ENCODE measurements at regions not wholly inside any gene's neighbourhood (a gene's known extent, or its start where the extent isn't known, plus 50 kb on each side); places are given as distances from the start of the nearest gene placed in this dataset.
"Not testable (repeated sequence)": the region's sequence is repeated elsewhere in the genome, so short reads cannot be mapped to it uniquely, and the experiment has no call there.

- no peak for DNase-seq
These were observed 91.2 kb downstream of the RCHY1 start for GRCh38 chr4:75422998-75423397.

GRCh38 chr4:75412746-75413145, 101.5 kb downstream of the RCHY1 start:
- DNase-seq: no peak

GRCh38 chr4:75398501-75398900, 115.7 kb downstream of the RCHY1 start:
- DNase-seq: no peak

GRCh38 chr4:75391489-75392166, 122.6 kb downstream of the RCHY1 start:
- no peak for DNase-seq

GRCh38 chr4:75386426-75386825, 127.8 kb downstream of the RCHY1 start:
- not testable (repeated sequence) for DNase-seq

GRCh38 chr4:75385106-75385505, 129.1 kb downstream of the RCHY1 start:
- no peak for DNase-seq

GRCh38 chr4:75376543-75376942, 137.7 kb downstream of the RCHY1 start:
- no peak for DNase-seq

GRCh38 chr4:75371915-75372314, 142.3 kb downstream of the RCHY1 start:
- DNase-seq: no peak

- no peak for DNase-seq
These were observed 143.6 kb downstream of the RCHY1 start for GRCh38 chr4:75370576-75370975.

- peak; percentile 46 for DNase-seq
These were observed 168.8 kb downstream of the RCHY1 start for GRCh38 chr4:75345423-75345822.

GRCh38 chr4:75344915-75345314, 169.3 kb downstream of the RCHY1 start:
- peak; percentile 81 for DNase-seq

GRCh38 chr4:75343333-75343732, 170.9 kb downstream of the RCHY1 start:
- DNase-seq: no peak

GRCh38 chr4:75340561-75340960, 173.6 kb downstream of the RCHY1 start:
- DNase-seq: no peak

GRCh38 chr4:75338352-75338880, 175.8 kb downstream of the RCHY1 start:
- DNase-seq: no peak

- no peak for DNase-seq
These were observed 186.2 kb downstream of the RCHY1 start for GRCh38 chr4:75327804-75328512.

- no peak for DNase-seq
These were observed 188.8 kb downstream of the RCHY1 start for GRCh38 chr4:75325318-75325979.

GRCh38 chr4:75321484-75321883, 192.7 kb downstream of the RCHY1 start:
- DNase-seq: no peak

GRCh38 chr4:75317641-75318040, 196.6 kb downstream of the RCHY1 start:
- not testable (repeated sequence) for DNase-seq

- DNase-seq: no peak
These were observed 206.2 kb downstream of the RCHY1 start for GRCh38 chr4:75308049-75308448.

GRCh38 chr4:75306506-75306905, 207.7 kb downstream of the RCHY1 start:
- DNase-seq: no peak

- no peak for DNase-seq
These were observed 211.6 kb downstream of the RCHY1 start for GRCh38 chr4:75302648-75303047.

GRCh38 chr4:75289914-75290582, 224.2 kb downstream of the RCHY1 start:
- DNase-seq: peak; percentile 2

Data from fibroblast of skin of back (primary cell).